ENCODE measurements at regions not wholly inside any gene's neighbourhood (a gene's known extent, or its start where the extent isn't known, plus 50 kb on each side); places are given as distances from the start of the nearest gene placed in this dataset.

GRCh38 chr7:63067897-63068585 is 930.6 kb upstream of the ZNF722 start:
- TF ChIP-seq CTCF (IDR thresholded peaks at IDR 0.05) (no peak), POLR2A (IDR thresholded peaks at IDR 0.05) (no peak)

All from esophagus squamous epithelium (tissue), 4 donors.